Glomerular visceral epithelial cell (primary cell): ENCODE measurements at regions not wholly inside any gene's neighbourhood (a gene's known extent, or its start where the extent isn't known, plus 50 kb on each side); places are given as distances from the start of the nearest gene placed in this dataset.
"Not testable (repeated sequence)": the region's sequence is repeated elsewhere in the genome, so short reads cannot be mapped to it uniquely, and the experiment has no call there.

Source experiments
- DNase-seq: peaks from one replicate; pipeline ENCODE4 v3.0.0-alpha.2; 2016; ENCODE audit errors: extremely low spot score

DNA sequence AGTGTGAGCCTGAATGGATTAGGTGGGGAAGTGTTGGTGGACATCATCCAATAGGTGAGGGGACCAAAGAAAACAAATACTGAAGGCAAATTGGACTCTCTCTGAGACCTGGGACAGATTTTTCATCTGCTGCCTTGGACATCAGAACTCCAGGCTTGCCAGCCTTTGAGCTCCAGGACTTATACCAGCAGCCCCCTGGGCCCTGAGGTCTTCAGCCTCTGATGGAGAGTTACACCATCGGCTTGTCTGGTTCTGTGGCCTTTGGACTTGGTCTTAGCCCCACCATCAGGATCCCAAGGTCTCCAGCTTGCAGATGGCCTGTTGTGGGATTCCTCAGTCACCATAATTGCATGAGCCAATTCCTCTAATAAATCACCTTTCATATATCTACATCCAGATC lies 80.8 kb upstream of the SLC8A3 start:
- no peak for DNase-seq

DNA sequence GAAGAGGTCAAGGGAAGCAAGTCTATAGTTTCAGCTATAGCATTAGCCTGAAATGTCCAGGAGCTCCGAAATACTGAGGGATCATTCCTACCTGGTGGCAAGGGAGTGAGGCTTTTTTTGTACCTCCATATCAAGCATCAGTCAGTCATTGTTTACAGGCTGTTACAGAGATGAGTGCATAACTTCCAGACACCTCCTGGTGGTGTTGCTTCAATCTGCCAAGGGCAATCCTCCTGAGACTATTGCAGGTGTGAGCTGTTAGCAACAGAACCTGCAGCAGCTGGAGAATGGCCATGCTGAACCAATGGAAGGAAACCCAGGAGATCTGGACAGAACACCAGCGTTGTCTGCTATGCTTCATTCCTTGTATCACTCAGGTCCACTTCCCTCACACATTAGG lies 80.0 kb upstream of the SLC8A3 start:
- DNase-seq: no peak

DNA sequence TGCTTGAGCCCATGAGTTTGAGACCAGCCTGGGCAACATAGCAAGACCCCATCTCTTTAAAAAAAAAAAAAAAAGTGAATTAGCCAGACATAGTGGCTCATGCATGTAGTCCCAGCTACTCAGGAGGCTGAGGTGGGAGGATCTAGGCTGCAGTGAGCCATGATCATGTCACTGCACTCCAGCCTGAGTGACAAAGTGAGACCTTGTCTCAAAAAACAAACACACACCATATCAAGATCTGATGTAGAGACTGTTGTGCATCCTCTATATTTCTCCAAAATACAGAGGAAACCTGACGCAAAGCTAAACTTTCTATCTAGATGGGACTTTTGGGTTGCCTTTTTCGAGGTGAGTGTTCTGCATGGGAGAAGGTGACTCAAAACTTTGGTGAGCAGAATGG lies 77.4 kb upstream of the SLC8A3 start:
- DNase-seq: no peak

DNA sequence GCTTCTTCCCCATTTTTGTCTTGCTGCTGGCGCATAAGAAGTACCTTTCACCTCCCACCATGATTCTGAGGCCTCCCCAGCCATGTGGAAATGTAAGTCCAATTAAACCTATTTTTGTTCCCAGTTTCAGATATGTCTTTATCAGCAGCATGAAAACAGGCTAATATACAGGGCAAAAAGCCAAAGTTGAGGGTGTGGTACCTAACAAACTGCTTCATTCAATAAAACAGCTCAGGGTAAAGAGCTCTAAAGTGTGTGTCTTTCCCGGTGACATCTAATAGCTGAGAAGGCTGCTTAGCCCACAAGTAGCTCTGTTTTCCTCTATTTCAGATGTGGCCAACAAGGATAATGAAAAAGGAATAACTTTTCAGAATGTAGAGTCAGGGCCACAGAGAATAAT lies 76.7 kb upstream of the SLC8A3 start:
- no peak for DNase-seq

DNA sequence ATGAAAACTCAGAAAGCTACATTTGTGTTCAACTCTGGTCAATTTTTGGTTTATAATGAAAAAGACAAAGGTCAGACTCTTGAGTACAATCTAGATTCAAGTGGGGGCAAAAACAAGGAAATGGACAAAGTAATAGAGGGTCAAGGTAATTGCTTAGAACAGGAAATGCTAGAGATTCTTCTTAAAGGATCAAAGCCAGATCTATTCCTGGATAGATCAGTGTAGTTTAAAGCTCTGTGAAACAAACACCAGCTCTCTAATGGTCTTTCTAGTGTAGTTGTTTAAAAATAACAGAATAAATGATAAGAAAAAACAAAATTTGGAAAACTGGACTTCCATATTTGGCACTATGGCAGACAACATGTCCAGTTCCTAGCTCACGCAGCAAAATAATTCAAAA lies 70.7 kb upstream of the SLC8A3 start:
- no peak for DNase-seq

DNA sequence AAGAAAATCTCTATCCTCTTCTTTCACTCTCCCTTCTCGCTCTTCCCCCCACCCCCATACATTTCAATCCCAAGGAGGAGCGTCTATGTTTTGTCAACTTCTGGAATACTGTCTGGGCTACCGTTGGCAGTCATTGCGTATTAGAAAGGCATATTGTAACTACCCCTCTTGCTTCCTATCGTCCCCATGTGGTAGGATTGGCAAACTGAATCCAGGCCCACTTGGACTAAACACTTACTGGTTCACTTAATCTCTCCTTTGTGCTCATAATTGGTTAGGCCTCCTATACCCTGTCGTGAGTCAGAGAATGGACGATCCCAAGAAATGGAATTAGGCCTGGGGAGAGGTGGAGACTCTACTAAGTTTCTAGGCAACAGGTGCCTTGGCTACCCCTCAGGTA lies 68.8 kb upstream of the SLC8A3 start:
- no peak for DNase-seq

DNA sequence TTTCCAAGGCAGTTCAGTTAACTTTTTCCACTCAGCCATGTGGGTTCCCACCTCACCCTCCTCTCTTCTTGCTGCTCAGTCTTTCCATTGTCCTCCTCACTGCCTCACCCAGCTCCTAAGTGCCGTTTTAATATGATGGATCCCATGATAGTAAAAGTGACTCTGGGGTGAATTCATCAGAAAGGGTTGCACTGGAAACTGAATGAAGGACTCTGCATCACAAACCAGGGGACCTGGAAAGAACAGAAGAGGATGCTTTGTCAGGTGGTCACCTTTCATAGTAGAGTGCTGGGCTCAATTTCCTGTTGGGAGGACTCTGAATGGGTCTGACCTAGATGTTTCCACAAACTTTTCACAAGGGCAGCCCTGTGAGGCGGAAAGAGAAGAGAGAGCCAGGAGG lies 67.8 kb upstream of the SLC8A3 start:
- DNase-seq: no peak

DNA sequence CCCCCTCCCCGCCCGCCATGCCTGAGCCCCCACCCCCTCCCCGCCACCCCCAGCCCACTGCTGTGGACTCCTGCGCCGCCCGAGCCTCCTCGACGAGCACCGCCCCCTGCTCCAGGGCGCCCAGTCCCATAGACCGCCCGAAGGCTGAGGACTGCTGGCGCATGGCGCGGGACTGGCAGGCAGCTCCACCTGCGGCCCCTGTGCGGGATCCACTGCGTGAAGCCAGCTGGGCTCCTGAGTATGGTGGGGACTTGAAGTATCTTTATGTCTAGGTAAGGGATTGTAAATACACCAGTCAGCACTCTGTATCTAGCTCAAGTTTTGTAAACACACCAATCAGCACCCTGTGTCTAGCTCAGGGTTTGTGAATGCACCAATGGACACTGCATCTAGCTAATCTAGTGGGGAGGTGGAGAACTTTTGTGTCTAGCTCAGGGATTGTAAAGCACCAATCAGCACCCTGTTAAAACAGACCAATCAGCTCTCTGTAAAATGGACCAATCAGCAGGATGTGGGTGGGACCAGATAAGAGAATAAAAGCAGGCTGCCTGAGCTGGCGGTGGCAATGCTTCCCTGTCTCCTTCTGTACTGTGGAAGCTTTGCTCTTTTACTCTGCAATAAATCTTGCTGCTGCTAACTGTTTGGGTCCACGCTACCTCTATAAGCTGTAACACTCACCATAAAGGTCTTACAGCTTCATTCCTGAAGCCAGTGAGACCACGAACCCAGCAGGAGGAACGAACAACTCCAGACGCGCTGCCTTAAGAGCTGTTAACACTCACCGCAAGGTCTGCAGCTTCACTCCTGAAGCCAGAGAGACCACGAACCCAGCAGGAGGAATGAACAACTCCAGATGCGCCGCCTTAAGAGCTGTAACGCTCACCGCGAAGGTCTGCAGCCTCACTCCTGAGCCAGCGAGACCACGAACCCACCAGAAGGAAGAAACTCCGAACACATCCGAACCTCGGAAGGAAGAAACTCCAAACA lies 66.6 kb upstream of the SLC8A3 start:
- DNase-seq: not testable (repeated sequence)

DNA sequence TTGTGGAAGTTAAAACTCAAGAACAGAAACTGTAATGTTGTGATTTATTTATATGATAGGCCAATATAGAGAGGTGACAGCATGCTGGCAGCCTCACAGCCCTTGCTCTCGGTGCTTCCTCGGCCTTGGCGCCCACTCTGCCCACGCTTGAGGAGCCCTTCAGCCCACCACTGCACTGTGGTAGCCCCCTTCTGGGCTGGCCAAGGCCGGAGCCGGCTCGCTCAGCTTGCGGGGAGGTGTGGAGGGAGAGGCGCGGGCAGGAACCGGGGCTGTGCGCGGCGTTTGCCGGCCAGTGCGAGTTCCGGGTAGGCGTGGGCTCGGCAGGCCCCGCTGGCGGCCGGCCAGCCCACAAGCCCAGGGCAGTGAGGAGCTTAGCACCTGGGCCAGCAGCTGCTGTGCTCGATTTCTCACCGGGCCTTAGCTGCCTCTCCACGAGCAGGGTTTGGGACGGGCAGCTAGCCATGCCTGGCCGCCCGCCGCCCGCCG lies 65.8 kb upstream of the SLC8A3 start:
- DNase-seq: peak; percentile 76

DNA sequence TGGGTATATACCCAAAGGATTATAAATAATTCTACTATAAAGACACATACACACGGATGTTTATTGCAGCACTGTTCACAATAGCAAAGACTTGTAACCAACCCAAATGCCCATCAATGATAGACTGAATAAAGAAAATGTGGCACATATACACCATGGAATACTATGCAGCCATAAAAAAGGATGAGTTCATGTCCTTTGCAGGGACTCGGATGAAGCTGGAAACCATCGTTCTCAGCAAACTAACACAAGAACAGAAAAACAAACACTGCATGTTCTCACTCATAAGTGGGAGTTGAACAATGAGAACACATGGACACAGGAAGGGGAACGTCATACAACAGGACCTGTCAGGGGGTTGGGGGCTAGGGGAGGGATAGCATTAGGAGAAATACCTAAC lies 64.8 kb upstream of the SLC8A3 start:
- DNase-seq: not testable (repeated sequence)

DNA sequence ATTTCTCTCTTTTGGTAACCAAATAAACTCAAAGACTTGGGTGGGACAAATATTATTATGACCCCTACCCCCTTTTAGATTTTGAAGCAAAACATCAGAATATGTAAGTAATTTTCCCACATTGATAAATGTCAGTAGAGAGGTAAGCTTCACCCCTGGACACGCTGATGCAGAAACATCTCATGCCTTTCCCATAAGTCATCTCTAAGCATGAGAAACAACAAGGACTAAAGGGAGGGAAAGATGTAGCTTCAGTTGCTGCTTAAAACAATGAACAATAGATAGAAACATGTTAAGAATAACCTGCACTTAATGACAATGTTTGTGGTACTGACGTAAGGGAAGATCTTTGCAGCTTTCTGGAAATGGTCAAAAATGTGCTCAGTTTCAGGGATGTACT lies 56.3 kb upstream of the SLC8A3 start:
- DNase-seq: no peak

DNA sequence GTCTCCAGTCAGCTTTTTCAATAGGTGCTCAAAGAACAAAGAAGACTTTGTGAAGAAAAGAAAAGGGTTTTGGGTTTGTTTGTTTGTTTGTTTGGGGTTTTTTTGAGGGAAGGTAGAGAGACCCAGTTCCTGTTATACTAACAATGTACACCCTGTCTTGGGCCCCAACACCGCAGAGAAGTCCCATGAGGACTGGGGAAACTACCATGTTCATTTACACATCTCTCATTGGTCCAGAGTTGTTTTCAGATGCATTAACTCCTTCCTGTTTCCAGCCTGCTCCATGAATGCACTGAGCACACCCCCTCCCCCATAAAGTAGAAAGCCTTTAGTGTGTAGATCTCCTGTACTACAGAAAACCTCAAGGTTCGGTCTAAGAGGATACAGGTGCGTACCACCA lies 51.1 kb upstream of the SLC8A3 start:
- no peak for DNase-seq

DNA sequence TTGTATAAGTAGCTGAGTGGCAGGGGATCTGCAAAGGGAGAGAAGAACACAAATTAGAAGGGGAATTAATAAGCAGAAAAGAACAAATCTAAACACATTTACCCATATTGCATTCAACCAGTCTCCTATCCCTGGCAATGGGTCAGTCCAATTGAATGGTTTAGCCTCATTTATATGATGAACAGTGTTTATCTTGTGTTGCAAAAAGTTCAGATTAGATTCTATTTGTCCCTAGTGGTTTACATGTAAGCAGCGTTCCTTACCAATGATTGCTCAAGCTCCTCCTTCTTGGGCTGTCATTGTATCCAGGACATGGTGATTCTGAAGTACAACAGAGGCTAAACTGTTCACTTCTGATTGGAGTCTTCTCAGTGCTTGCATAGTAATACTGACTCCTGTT lies 49.9 kb upstream of the SLC8A3 start:
- DNase-seq: not testable (repeated sequence)
